ENCODE measurements at regions not wholly inside any gene's neighbourhood (a gene's known extent, or its start where the extent isn't known, plus 50 kb on each side); places are given as distances from the start of the nearest gene placed in this dataset.

DNA sequence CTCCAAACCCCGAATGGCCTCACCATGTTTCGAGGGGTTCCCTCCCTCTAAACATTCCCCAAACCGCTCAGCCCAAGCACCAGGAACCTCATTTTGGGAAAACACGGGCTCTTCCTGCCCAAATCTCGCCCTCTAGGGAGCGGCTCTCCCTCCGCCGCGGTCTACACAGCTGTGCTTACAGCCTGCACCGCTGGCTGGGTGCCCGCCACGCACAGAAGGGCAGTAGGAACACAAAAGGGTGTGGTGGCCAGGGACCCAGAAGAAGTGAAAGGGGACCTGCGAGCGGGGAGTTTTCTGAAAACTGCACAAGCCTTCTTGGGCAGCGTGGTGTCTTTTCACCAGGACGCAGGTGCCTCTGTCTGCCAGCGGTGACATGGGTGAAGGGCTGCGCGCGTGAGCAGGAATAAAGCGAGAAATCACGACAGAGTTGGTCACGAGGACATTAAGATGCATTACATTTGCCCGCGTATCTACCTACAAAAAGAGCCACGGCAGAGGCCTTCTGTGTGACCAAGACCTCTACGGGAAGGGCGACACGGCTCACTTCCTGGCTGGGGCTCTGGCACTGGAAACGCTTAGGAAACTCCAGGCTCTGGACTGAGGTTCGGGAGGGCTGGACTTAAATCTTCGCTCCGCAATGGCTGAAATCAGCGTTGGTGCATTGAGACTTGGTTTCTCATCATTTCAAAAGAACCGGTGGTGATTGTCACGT is 171.7 kb downstream of the LSM5 start:
- no peak for ATAC-seq (replicated peaks)
- Mint-ChIP-seq H3K27ac (no peak overlapping the region), H3K9me3 (no peaks in the 10 kb centered on the region), H3K4me1 (no peaks in the 10 kb centered on the region), H3K4me3 (no peak overlapping the region), H3K36me3 (ENCODE audit: low read depth) (no peaks in the 10 kb centered on the region), H3K27me3 (peaks cover 23% of the 10 kb centered on the region)

GRCh38 chr7:32316839-32317238 is 173.3 kb downstream of the LSM5 start:
- ATAC-seq (replicated peaks), result no peak
- no peaks in the 10 kb centered on the region for H3K4me1 Mint-ChIP-seq
- H3K36me3 Mint-ChIP-seq (ENCODE audit: low read depth), result no peaks in the 10 kb centered on the region
- no peak overlapping the region for H3K27ac Mint-ChIP-seq
- H3K4me3 Mint-ChIP-seq, result no peak overlapping the region
- H3K27me3 Mint-ChIP-seq, result peaks cover 23% of the 10 kb centered on the region
- no peaks in the 10 kb centered on the region for H3K9me3 Mint-ChIP-seq

- ATAC-seq (replicated peaks), result no peak
- Mint-ChIP-seq H3K36me3 (ENCODE audit: low read depth) (no peaks in the 10 kb centered on the region), H3K4me1 (no peaks in the 10 kb centered on the region), H3K27ac (no peak overlapping the region), H3K27me3 (peaks cover 10% of the 10 kb centered on the region), H3K9me3 (no peaks in the 10 kb centered on the region), H3K4me3 (no peak overlapping the region)
These were observed 175.4 kb downstream of the LSM5 start for GRCh38 chr7:32314761-32315160.

- no peak overlapping the region for H3K27ac Mint-ChIP-seq
- peaks cover 5% of the 10 kb centered on the region for H3K4me1 Mint-ChIP-seq
- no peak overlapping the region for H3K4me3 Mint-ChIP-seq
- ATAC-seq (replicated peaks), result no peak
- peaks cover 4% of the 10 kb centered on the region for H3K9me3 Mint-ChIP-seq
- H3K27me3 Mint-ChIP-seq, result peaks cover 53% of the 10 kb centered on the region
- H3K36me3 Mint-ChIP-seq (ENCODE audit: low read depth), result no peaks in the 10 kb centered on the region
These were observed 188.8 kb downstream of the LSM5 start for GRCh38 chr7:32301427-32301826.

DNA sequence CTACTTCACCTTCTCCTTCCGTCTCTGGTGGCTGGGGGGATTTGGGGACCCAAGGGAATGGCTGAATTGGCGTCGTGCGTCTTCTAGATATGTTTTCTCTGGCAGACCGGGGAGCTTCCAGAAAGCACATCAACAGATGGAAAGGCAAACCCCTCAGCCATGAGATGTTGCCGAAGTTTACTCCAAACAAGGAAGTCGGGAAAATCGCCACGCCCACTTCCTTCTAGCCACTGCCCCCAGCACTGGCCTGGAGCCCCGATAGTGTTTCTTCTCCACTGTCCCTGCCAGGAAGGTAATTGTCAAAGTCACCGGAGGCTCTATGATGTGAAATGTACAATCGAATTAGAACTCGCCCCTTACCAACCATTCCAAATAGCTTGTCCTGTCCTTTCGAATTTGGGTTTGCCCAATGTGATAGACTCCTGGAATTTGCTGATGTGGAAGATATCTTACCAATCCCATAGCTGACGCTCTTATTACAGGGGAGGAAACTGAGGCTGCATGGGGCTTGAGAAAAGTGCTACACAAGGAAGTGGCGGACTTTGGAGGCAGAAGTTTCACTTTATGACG is 191.0 kb downstream of the LSM5 start:
- Mint-ChIP-seq H3K27ac (no peak overlapping the region), H3K4me3 (peak overlapping the region; percentile 16), H3K9me3 (no peaks in the 10 kb centered on the region), H3K36me3 (ENCODE audit: low read depth) (no peaks in the 10 kb centered on the region), H3K4me1 (peaks cover 5% of the 10 kb centered on the region), H3K27me3 (peaks cover 50% of the 10 kb centered on the region)
- ATAC-seq (replicated peaks), result no peak

DNA sequence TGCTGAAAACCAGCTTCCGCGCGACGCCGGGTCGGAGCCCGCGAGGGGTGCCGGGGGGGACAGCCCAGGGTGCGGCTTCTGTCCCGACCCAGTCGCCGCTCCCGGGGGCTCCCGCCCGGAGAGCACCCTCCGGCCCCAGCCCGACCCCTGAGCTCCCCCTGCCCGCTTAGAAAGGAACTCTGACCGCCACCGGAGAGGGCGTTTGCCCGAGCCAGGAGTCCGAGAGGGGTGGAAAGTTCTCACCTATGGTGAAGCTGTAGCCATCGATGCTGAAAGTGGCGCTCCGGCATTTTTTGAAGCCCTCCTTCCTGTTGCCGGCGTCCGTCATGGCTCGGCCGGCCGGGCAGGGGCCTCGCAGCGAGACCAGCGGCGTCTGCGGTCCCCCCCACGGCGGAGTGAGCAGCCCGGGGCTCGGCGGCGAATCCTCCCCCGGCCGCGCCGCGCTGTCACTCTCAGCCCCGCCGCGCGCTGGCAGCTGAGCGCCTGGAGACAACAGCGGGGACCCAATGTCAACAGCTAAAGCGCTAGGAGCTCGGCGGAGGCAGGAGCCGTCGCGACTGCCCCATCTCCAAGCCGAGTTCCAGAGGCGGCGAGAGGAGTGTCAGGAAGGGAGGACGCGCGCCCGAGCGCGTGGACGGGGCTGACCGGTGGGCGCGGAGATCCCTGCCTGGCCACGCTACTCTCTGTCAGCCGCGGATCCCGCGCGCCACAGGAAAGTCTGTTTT is 191.6 kb downstream of the LSM5 start:
- peaks cover 50% of the 10 kb centered on the region for H3K27me3 Mint-ChIP-seq
- peaks cover 5% of the 10 kb centered on the region for H3K4me1 Mint-ChIP-seq
- no peak for ATAC-seq (replicated peaks)
- no peaks in the 10 kb centered on the region for H3K9me3 Mint-ChIP-seq
- no peak overlapping the region for H3K27ac Mint-ChIP-seq
- H3K36me3 Mint-ChIP-seq (ENCODE audit: low read depth), result no peaks in the 10 kb centered on the region
- peak overlapping the region; percentile 16 for H3K4me3 Mint-ChIP-seq

DNA sequence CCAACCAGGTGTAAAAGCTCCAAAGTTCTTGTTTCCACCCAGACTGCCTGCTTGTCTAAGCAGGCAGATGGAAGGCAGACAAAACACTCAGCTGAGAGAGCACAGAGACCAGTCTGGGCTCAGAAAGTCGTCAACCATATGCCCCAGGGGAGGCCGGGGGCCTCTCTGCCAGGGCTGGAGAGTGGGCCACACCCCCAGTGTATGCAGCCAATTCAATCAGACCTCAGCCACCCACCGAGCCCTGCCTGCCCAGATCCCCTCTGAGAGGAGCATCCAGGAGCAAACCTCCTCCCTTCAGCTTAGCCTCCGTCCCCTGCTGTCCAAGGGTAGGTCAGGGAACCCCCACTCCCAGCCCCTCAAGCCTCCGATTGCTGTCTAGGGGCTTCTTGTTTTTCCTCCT is 196.3 kb downstream of the LSM5 start:
- H3K4me1 Mint-ChIP-seq, result no peaks in the 10 kb centered on the region
- H3K27ac Mint-ChIP-seq, result no peak overlapping the region
- no peak overlapping the region for H3K4me3 Mint-ChIP-seq
- peaks cover 30% of the 10 kb centered on the region for H3K27me3 Mint-ChIP-seq
- ATAC-seq (replicated peaks), result no peak
- H3K9me3 Mint-ChIP-seq, result no peaks in the 10 kb centered on the region
- H3K36me3 Mint-ChIP-seq (ENCODE audit: low read depth), result no peaks in the 10 kb centered on the region

DNA sequence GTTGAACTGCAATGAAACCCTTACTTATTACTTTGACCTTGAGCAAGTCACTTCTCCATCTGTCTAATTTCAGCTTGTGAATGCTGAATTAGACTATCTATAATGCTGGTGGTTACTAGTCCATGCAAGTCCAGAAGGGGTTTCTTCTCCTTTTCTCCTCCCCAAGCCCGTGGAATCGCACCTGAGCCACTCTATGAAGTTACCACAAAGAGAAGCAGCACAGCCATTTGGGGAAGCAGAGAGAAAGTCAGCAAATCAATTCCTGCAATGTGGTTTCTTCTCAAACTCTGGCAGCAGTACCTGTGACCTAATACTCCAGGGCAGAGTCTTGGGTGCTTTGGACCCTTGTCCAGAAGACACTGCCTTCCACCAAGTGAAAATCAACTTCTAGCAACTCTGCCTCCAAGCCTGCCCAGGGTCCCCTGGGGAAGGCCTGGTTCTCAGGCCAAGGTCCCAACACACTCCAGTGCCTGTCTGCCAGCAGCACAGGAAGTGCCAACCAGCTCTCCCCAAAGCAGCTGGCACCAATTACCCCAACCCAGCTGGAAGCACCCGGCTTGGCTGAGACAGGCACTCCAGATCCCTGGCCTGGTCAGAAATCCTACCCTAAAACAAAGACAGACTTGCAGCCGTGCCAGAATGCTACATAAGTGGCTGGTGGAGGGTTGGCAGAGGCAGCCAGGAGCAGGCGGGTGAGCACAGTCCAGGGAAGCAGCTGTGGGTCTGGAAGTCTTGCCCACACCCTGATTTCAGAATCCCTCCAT is 200.3 kb downstream of the LSM5 start:
- H3K9me3 Mint-ChIP-seq, result no peaks in the 10 kb centered on the region
- H3K36me3 Mint-ChIP-seq (ENCODE audit: low read depth), result no peaks in the 10 kb centered on the region
- no peak for ATAC-seq (replicated peaks)
- no peak overlapping the region for H3K4me3 Mint-ChIP-seq
- H3K27ac Mint-ChIP-seq, result no peak overlapping the region
- H3K27me3 Mint-ChIP-seq, result peaks cover 7% of the 10 kb centered on the region
- no peaks in the 10 kb centered on the region for H3K4me1 Mint-ChIP-seq

DNA sequence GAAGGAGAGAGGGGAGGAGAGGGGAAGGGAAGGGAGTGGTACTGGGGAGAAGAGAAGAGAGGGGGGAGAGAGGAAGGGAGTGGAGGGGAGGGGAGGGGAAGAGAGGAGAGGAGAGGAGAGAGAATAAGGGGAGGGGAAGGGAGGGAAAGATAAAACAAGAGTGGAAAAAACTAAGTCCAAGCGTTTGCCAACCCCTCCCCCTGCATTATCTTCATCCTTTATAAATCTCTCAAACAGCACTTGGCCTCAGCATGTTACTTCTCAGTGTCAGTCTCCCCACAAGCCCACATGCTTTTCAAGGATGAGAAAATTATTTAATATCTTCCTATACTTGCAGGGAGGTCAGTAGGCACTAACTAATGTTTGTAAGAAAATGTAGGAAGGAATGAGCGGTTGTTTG is 204.5 kb downstream of the LSM5 start:
- no peaks in the 10 kb centered on the region for H3K36me3 Mint-ChIP-seq (ENCODE audit: low read depth)
- no peaks in the 10 kb centered on the region for H3K27me3 Mint-ChIP-seq
- no peaks in the 10 kb centered on the region for H3K9me3 Mint-ChIP-seq

GRCh38 chr7:32283546-32283945 is 206.6 kb downstream of the LSM5 start:
- no peak overlapping the region for H3K4me3 Mint-ChIP-seq
- H3K36me3 Mint-ChIP-seq (ENCODE audit: low read depth), result no peaks in the 10 kb centered on the region
- no peak for ATAC-seq (replicated peaks)
- peaks cover 4% of the 10 kb centered on the region for H3K27me3 Mint-ChIP-seq
- H3K9me3 Mint-ChIP-seq, result no peaks in the 10 kb centered on the region
- H3K27ac Mint-ChIP-seq, result no peak overlapping the region
- no peaks in the 10 kb centered on the region for H3K4me1 Mint-ChIP-seq

More for the DNA sequence above, 204.5 kb downstream of the LSM5 start:
- no peaks in the 10 kb centered on the region for H3K4me1 Mint-ChIP-seq
- ATAC-seq (replicated peaks), result no peak
- no peak overlapping the region for H3K27ac Mint-ChIP-seq
- H3K4me3 Mint-ChIP-seq, result no peak overlapping the region

DNA sequence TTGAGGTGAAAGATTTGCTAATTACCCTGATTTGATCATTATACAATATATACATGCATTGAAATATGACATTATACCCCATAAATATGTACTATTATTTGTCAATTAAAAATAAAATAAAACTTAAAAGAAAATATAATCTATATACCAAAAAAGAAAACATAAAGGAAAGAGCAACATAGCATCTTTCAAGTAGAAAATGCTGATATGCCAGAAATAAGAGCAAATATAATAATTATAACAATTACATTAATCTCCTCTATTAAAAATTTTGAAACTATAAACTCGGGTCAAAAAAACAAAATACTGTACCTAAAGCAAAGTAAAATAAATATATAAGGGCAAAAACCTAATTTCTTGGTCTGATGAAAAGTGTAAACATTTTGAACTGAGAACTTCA is 209.3 kb upstream of the PDE1C start:
- Mint-ChIP-seq H3K27ac (no peak overlapping the region), H3K36me3 (ENCODE audit: low read depth) (no peaks in the 10 kb centered on the region), H3K4me1 (no peaks in the 10 kb centered on the region), H3K9me3 (no peaks in the 10 kb centered on the region), H3K4me3 (no peak overlapping the region), H3K27me3 (peaks cover 11% of the 10 kb centered on the region)
- no peak for ATAC-seq (replicated peaks)

DNA sequence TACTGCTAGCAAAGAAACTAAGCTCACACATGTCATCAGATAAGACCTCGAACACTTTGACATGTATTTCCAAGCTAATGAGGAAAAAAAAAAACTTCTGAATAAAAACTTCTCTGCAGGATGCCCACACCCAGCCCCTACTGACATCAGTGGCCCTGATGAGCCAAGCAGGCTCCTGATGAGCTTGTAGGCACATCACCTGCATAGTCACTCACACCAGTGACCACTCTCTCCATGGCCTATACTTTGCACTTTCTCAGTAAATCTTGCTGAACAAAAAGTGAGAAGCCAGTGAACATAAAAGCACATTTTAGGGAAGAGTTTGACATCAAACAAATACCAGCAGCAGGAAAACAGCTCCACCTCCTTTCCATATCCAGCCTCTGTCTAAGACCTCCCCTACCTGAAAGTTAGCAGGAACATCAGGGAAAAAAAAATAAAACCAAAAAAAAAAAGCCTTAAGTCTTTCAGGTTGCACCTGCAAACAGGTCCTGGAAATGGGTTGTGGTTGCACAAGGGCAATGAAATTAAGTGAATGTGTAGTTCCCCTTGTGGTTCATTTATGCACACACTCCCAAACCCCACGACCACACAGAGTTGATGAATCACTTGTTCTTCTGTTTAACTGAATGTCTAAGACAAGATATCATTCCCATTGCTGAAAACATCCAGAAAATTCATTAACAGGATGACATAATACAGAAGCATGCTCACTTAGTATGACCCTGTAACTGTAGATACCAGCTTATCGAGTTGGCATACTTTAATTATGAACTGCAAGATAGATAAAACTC is 205.2 kb upstream of the PDE1C start:
- ATAC-seq (replicated peaks), result no peak
- no peaks in the 10 kb centered on the region for H3K36me3 Mint-ChIP-seq (ENCODE audit: low read depth)
- H3K27me3 Mint-ChIP-seq, result peaks cover 15% of the 10 kb centered on the region
- H3K4me1 Mint-ChIP-seq, result no peaks in the 10 kb centered on the region
- no peak overlapping the region for H3K27ac Mint-ChIP-seq
- H3K4me3 Mint-ChIP-seq, result no peak overlapping the region
- H3K9me3 Mint-ChIP-seq, result no peaks in the 10 kb centered on the region

GRCh38 chr7:32273297-32273696 is 203.1 kb upstream of the PDE1C start:
- H3K9me3 Mint-ChIP-seq, result no peaks in the 10 kb centered on the region
- no peak overlapping the region for H3K27ac Mint-ChIP-seq
- no peaks in the 10 kb centered on the region for H3K36me3 Mint-ChIP-seq (ENCODE audit: low read depth)
- ATAC-seq (replicated peaks), result no peak
- H3K4me3 Mint-ChIP-seq, result no peak overlapping the region
- H3K27me3 Mint-ChIP-seq, result peaks cover 11% of the 10 kb centered on the region
- H3K4me1 Mint-ChIP-seq, result no peaks in the 10 kb centered on the region

DNA sequence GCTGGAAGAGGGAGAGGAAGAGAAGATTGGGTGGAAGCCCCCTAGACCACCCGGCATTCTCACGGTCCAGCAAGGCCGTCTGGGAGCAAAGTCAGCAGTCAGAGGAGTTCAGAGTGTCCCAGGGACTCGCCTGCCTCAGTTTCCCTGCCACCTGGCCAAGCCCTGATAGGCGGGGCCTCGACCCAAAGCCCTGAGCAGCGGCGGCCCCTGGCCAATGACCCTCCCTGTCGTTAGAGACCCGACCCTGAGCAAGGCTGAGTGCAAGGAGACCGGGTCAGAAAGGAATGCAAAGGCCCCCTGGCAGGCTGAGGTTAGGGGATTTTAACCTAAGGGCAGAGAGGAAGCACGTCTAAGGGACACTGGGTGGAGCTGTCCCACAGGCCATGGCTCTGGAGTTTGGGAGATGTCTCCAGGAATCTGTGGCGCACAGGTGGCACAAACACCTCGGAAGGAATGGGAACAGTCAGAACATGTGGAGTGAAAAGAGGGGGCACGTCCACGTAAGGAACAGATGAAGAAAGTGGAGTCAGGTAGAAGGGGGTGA is 196.8 kb upstream of the PDE1C start:
- Mint-ChIP-seq H3K27ac (no peak overlapping the region), H3K4me1 (no peaks in the 10 kb centered on the region), H3K9me3 (peaks cover 3% of the 10 kb centered on the region), H3K36me3 (ENCODE audit: low read depth) (no peaks in the 10 kb centered on the region), H3K4me3 (no peak overlapping the region), H3K27me3 (peaks cover 3% of the 10 kb centered on the region)
- no peak for ATAC-seq (replicated peaks)
